NCI-H748 treated with DMSO at 0.1 percent for 48 hours (cell line): ENCODE measurements at regions not wholly inside any gene's neighbourhood (a gene's known extent, or its start where the extent isn't known, plus 50 kb on each side); places are given as distances from the start of the nearest gene placed in this dataset.

Experiments used
- DNase-seq: peaks from one replicate; lab custom pipeline; 2025; lab: John Stamatoyannopoulos, UW

DNA sequence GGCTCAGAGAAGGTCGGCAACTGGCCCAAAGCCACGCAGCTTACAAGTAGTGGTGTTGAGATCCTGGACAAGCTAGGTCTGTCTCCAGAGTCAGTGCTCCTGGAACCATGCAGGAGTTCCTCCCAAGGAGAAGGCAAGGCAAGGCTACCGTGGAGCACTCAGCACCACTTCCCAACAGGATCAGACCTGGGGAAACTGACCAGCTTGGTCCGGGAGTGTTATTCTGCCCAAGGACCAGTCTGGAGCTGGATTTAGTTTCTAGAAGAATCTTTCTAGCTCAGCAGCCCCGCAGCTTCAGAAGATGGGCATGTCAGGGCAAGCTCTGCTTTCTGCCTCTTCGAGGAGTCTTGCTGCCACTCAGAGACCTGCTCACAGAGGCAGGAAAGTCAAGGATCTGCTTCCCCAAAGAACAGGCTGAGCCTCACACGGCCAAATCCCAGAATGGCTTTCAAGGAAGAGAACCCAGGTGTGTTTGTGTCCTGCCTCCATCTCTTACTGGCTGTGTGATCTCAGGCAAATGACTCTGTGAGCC lies 302.8 kb downstream of the MATN1 start:
- DNase-seq, result no peak

- DNase-seq, result no peak
Measured at GRCh38 chr1:30419831-30420230, 303.6 kb downstream of the MATN1 start.

GRCh38 chr1:30418939-30419720 lies 304.3 kb downstream of the MATN1 start:
- DNase-seq, result no peak

GRCh38 chr1:30418061-30418938 lies 305.1 kb downstream of the MATN1 start:
- DNase-seq, result no peak

DNA sequence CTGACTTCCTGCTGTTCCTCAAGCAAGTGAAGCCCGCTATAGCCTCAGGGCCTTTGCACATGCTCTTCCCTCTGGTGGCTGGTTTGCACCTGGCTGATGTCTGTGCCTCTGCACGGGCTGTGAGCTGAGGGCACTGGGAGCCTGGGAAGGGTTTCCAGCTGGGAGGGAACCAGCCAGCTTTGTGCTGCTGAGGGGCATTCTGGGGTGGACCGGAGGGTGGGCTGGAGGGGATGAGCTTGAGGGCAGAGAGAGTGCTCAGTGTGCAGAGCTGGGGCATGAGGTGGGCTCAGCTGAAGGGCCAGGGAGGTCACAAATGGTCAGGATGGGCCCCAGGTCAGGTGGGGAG lies 305.7 kb downstream of the MATN1 start:
- DNase-seq, result no peak

DNA sequence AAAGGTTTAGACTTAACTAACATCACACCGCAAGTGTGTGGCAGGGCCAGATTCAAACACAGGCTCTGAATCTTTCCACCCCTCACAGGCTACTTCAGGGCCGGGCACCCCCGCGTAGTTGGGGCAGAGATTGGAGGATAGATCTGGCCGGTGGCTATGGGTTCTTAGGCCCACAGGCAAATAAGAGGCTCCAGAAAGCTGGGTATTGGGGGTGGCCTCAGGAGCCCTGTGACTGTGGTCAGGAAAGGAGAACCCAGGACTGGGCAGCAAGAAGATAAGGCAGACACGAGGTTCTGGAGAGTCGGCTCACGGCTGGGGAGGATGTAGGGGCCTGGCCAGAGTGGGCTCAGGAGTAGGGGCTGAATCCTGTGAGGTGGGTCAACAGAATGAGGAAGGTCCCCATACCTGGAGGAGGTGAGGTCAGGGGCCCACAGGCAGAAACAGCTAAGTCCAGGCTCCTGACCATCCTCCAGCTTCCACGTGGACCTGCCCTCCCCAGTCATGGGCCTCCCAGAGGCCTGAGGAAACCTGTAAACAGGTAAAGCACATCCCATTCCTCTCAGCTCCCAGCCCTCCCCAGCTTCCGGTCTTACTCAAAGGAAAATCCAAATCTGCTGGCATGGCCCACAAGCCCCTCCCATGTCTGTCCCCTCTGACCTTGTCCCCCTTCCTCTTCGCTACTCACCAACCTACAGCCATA lies 306.2 kb downstream of the MATN1 start:
- no peak for DNase-seq

- no peak for DNase-seq
Measured at GRCh38 chr1:30416221-30416820, 307.1 kb downstream of the MATN1 start.

DNA sequence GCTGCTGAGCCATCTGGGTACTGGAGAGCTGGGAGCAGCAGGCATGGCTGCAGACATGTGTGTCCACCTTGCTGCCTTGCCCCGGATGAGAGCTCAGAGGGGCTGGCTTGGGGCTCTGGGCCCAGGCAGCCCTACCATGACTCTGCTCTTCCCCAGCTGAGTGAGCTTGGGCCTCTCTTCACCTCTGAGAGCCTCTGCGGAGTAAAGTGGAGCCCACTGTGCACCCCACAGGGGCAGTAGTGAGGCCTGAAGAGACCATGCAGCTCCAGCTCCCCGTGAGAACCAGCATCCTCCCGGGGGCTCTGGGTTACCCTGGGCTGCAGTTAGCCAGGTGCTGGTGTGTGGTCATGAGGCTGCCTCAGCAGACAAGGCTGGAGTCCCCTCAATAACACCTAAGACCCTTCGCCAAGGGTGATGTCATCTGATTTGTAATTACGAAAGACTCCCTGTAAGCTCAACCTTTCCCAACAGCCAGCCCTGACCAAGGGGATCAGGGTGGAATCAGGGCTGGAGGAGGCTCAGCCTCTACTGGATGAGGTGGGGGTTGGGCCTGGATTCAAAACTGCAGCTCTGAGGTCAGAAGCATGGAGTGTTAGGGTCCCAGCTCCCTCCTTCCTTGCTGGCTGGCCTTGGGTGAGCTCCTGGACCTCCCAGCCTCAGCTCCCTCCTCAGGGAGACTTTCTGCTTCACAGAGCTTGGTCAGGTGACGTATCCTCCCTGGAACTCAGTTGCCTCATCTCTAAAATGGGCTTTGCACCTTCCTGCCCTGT lies 308.0 kb downstream of the MATN1 start:
- DNase-seq, result no peak

- DNase-seq, result no peak
Measured at GRCh38 chr1:30414851-30415165, 308.6 kb downstream of the MATN1 start.

- DNase-seq, result no peak
Measured at GRCh38 chr1:30414086-30414850, 309.1 kb downstream of the MATN1 start.

- no peak for DNase-seq
Measured at GRCh38 chr1:30413606-30414005, 309.8 kb downstream of the MATN1 start.

- DNase-seq, result no peak
Measured at GRCh38 chr1:30413111-30413440, 310.3 kb downstream of the MATN1 start.

GRCh38 chr1:30412241-30413110 lies 310.9 kb downstream of the MATN1 start:
- DNase-seq, result no peak

- no peak for DNase-seq
Measured at GRCh38 chr1:30411206-30411605, 312.2 kb downstream of the MATN1 start.

DNA sequence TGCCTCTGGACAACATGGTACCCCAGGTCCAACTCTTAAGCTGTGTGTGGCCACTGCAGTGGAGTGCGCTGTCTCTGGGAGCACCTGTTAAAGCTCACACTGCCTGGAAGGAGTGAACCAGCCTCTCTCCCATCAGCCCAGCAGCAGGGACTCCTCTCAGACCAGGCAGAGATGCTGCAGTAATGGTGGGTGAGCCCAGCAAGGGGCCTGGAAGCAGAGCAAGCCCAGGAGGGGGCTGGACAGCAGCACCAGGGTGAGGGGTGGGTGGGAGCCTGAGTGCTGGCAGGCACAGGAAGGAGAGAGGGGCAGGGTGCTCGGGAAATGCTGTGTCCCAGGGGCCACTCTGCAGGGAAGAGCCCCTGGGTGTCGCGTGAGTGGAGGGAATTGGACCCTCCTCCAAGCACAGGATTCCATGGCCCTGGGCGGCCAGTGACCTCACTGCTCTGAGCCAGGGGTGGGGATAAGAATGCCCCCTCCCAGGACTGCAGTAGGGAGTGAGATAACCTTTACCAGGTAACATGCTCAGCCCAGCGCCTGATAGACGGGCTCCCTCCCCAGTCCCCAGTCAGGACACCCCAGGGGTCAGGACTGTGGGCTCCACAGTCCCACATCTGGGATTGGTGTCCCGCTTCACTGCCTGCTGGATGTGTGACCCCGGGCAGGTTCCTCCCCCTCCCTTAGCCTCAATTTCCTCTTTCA lies 313.1 kb downstream of the MATN1 start:
- DNase-seq, result no peak

GRCh38 chr1:30409476-30410152 lies 313.8 kb downstream of the MATN1 start:
- no peak for DNase-seq

DNA sequence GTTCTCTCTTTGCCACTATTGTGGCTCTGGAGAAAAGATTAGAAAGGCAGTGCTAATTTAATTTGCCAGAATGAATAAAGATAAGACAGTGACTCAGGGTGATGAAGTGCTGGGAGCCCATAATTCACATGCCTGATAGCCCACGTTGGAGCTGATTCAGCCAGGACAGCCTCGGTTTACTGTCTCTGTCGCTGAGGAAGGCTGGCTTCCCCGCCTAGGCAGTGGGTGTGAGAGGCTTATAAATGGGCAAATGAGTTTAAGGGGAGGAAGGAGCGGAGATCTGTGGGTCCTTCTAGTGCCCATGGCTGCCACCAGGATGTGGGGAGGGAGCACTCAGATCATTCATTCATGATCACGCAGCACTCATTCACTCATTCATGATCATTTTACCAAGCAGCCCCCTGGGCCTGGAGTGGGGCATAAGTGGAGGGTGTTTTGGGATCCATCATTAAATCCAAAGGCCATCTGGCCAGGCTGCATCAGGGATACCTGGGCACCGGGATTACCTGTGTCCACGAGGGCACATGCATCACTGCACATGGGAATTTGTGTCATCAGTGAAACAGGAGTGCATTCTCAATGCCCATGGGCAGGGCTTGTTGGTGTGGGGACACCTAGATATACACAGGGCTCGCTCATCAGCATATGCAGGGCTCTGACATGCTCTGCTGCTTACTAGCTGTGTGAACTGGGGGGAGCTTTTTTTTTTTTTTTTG lies 315.4 kb downstream of the MATN1 start:
- no peak for DNase-seq
